A549 (cell line): ENCODE measurements at regions not wholly inside any gene's neighbourhood (a gene's known extent, or its start where the extent isn't known, plus 50 kb on each side); places are given as distances from the start of the nearest gene placed in this dataset.

Experiments used
- ATAC-seq, 2 experiments: fragments of 200-7000 bp in 1 of 2; fragments of >200 bp in 1 of 2; cut with Nextera tagmentation in 1 of 2; cut with Tn5 transposase in 1 of 2; 3 replicates each; pipeline versions ENCODE4 v1.8.0 to v1.9.1; 2018 to 2020; ENCODE audit warnings: mild to moderate bottlenecking in 1 of 2, moderate library complexity in 1 of 2
- CTCF ChIA-PET: fragments of 300-600 bp; sonication (Branson Sonifier 250); formaldehyde crosslinking; extraction: SDS; loops from one replicate; lab custom pipeline; 2021; ENCODE audit warnings: antibody characterized with exemption, inconsistent platforms; lab: Yijun Ruan, JAX
- POLR2A ChIA-PET: fragments of 350-600 bp; formaldehyde crosslinking; extraction: SDS; loops from one replicate; lab custom pipeline; 2021; ENCODE audit warnings: antibody characterized with exemption, inconsistent platforms; lab: Yijun Ruan, JAX
- DNase-seq, 2 experiments: peaks; one replicate each; pipeline versions ENCODE4 v3.0.0 to v3.0.0-alpha.2; 2011 to 2016; ENCODE audit warnings: low read depth in 1 of 2, low spot score in 1 of 2
- FAIRE-seq: peaks from 2 replicates; lab custom pipeline; 2011; peaks lifted over from hg19 to GRCh38; lab: Jason Lieb, UNC
- H3K27ac ChIP-seq, 2 experiments: fragments of >200 bp; sonication (Bioruptor Twin); formaldehyde crosslinking; 3 replicates each; pipeline ENCODE4 v1.5.1; 2016 to 2017
- H3K4me1 ChIP-seq: fragments of >200 bp; sonication (Bioruptor Twin); formaldehyde crosslinking; 3 replicates; pipeline ENCODE4 v1.6.1; 2016
- H3K4me2 ChIP-seq: fragments of >200 bp; sonication (Bioruptor Twin); formaldehyde crosslinking; 3 replicates; pipeline ENCODE4 v1.6.1; 2016
- H3K4me3 ChIP-seq: fragments of >200 bp; sonication (Bioruptor Twin); formaldehyde crosslinking; 3 replicates; pipeline ENCODE4 v1.5.1; 2016
- H3K9me3 ChIP-seq: fragments of >200 bp; sonication (Bioruptor Twin); formaldehyde crosslinking; 3 replicates; pipeline ENCODE4 v1.6.1; 2016
- BHLHE40 ChIP-seq: IDR thresholded peaks from 2 replicates; pipeline ENCODE4 v1.6.1; 2012; ENCODE audit warnings: low read depth, low read length, inconsistent platforms
- CBX2 ChIP-seq: fragments of 200-600 bp; sonication (generic); IDR thresholded peaks from 2 replicates; pipeline ENCODE4 v1.6.1; 2016; ENCODE audit warnings: low read depth, mild to moderate bottlenecking, borderline replicate concordance
- CBX8 ChIP-seq: fragments of 200-600 bp; sonication (generic); IDR thresholded peaks from 2 replicates; pipeline ENCODE4 v1.6.1; 2016
- CEBPB ChIP-seq, 2 experiments: fragments of >200 bp in 1 of 2; sonication (Bioruptor Twin) in 1 of 2; formaldehyde crosslinking in 1 of 2; IDR thresholded peaks; 2 replicates each; pipeline ENCODE4 v1.6.1; 2012 to 2016
- CHD2 ChIP-seq: fragments of 150-350 bp; IDR thresholded peaks from 2 replicates; pipeline ENCODE4 v1.6.1; 2014; ENCODE audit warnings: low read length; ENCODE audit not compliant: partially characterized antibody
- CHD4 ChIP-seq: fragments of 200-600 bp; sonication (generic); IDR thresholded peaks from 2 replicates; pipeline ENCODE4 v1.6.1; 2016; ENCODE audit warnings: antibody characterized with exemption, mild to moderate bottlenecking, borderline replicate concordance
- EHF ChIP-seq: fragments of 250-450 bp; sonication (Bioruptor Pico); IDR thresholded peaks from 2 replicates; pipeline ENCODE4 v1.5.0; 2020; ENCODE audit warnings: mild to moderate bottlenecking
- ESRRA ChIP-seq: fragments of 150-350 bp; IDR thresholded peaks from 2 replicates; pipeline ENCODE4 v1.6.1; 2014; ENCODE audit warnings: mild to moderate bottlenecking, low read length, borderline replicate concordance
- FOSB ChIP-seq: fragments of 250-450 bp; sonication (Bioruptor Pico); IDR thresholded peaks from 2 replicates; pipeline ENCODE4 v1.5.0; 2020; ENCODE audit warnings: mild to moderate bottlenecking, moderate library complexity
- FOXS1 ChIP-seq: fragments of 250-450 bp; sonication (Bioruptor Pico); IDR thresholded peaks from 2 replicates; pipeline ENCODE4 v1.5.0; 2020; ENCODE audit warnings: mild to moderate bottlenecking, moderate library complexity
- HDAC2 ChIP-seq: fragments of 200-600 bp; sonication (generic); IDR thresholded peaks from 2 replicates; pipeline ENCODE4 v1.6.1; 2016
- HEYL ChIP-seq: fragments of 250-450 bp; sonication (Bioruptor Pico); IDR thresholded peaks from 2 replicates; pipeline ENCODE4 v1.8.0; 2021; ENCODE audit warnings: mild to moderate bottlenecking, moderate library complexity
- HOXA7 ChIP-seq: fragments of 250-450 bp; sonication (Bioruptor Pico); IDR thresholded peaks from 2 replicates; pipeline ENCODE4 v1.5.0; 2020; ENCODE audit warnings: mild to moderate bottlenecking, moderate library complexity
- HOXB5 ChIP-seq: fragments of 250-450 bp; sonication (Bioruptor Pico); IDR thresholded peaks from 2 replicates; pipeline ENCODE4 v1.5.0; 2020; ENCODE audit warnings: mild to moderate bottlenecking, moderate library complexity
- MAZ ChIP-seq: fragments of 150-350 bp; IDR thresholded peaks from 2 replicates; pipeline ENCODE4 v1.6.1; 2014; ENCODE audit warnings: antibody characterized with exemption, low read depth, low read length, borderline replicate concordance
- MYC ChIP-seq: IDR thresholded peaks from 2 replicates; pipeline ENCODE4 v1.6.1; 2012; ENCODE audit warnings: mild to moderate bottlenecking, inconsistent platforms, low read length, improper control_type of control experiment, borderline replicate concordance
- NFE2L2 ChIP-seq: fragments of 150-350 bp; conservative IDR thresholded peaks from 2 replicates; pipeline ENCODE4 v1.6.1; 2014; ENCODE audit warnings: low read length
- NPAS2 ChIP-seq: fragments of 250-450 bp; sonication (Bioruptor Pico); IDR thresholded peaks from 2 replicates; pipeline ENCODE4 v1.8.0; 2022; ENCODE audit warnings: mild to moderate bottlenecking, moderate library complexity, borderline replicate concordance
- NR3C1 ChIP-seq: fragments of >200 bp; sonication (Bioruptor Twin); formaldehyde crosslinking; IDR thresholded peaks from 3 replicates; pipeline ENCODE4 v1.6.1; 2017
- POLR2AphosphoS2 ChIP-seq: conservative IDR thresholded peaks from 2 replicates; pipeline ENCODE4 v1.6.1; 2012; ENCODE audit warnings: low read length, improper control_type of control experiment, inconsistent platforms
- RNF2 ChIP-seq: fragments of 200-600 bp; sonication (generic); IDR thresholded peaks from 2 replicates; pipeline ENCODE4 v1.6.1; 2016; ENCODE audit warnings: low read depth, mild to moderate bottlenecking, antibody characterized with exemption, moderate library complexity, borderline replicate concordance
- SMC3 ChIP-seq: fragments of >200 bp; sonication (Bioruptor Twin); formaldehyde crosslinking; IDR thresholded peaks from 3 replicates; pipeline ENCODE4 v1.6.1; 2018; ENCODE audit warnings: inconsistent platforms
- TFCP2L1 ChIP-seq: fragments of 250-450 bp; sonication (Bioruptor Pico); IDR thresholded peaks from 2 replicates; pipeline ENCODE4 v1.5.0; 2021; ENCODE audit warnings: mild to moderate bottlenecking
- ZFP36 ChIP-seq: fragments of 450-650 bp; IDR thresholded peaks from 2 replicates; pipeline ENCODE4 v1.6.1; 2014; ENCODE audit warnings: borderline replicate concordance; ENCODE audit not compliant: partially characterized antibody
- WGBS: methylation state at CpG from one replicate; pipeline ENCODE4 v1.1.6; 2017; ENCODE audit errors: missing lambda C conversion rate; 5-methylcytosine and 5-hydroxymethylcytosine counted together
- TF ChIP-seq, protein P1 (sequence below): fragments of >200 bp; sonication (Bioruptor Twin); formaldehyde crosslinking; IDR thresholded peaks from 2 replicates; pipeline ENCODE4 v1.6.1; 2016
- TF ChIP-seq, protein P2 (sequence below): fragments of 150-350 bp; IDR thresholded peaks from 2 replicates; pipeline ENCODE4 v1.6.1; 2014; ENCODE audit warnings: low read depth, mild to moderate bottlenecking, low read length
- TF ChIP-seq, protein P3 (sequence below): fragments of >200 bp; sonication (Bioruptor Twin); formaldehyde crosslinking; IDR thresholded peaks from 3 replicates; pipeline ENCODE4 v1.6.1; 2016
- TF ChIP-seq, protein P4 (sequence below): IDR thresholded peaks from 2 replicates; pipeline ENCODE4 v1.6.1; 2012; ENCODE audit warnings: low read depth, borderline replicate concordance

DNA sequence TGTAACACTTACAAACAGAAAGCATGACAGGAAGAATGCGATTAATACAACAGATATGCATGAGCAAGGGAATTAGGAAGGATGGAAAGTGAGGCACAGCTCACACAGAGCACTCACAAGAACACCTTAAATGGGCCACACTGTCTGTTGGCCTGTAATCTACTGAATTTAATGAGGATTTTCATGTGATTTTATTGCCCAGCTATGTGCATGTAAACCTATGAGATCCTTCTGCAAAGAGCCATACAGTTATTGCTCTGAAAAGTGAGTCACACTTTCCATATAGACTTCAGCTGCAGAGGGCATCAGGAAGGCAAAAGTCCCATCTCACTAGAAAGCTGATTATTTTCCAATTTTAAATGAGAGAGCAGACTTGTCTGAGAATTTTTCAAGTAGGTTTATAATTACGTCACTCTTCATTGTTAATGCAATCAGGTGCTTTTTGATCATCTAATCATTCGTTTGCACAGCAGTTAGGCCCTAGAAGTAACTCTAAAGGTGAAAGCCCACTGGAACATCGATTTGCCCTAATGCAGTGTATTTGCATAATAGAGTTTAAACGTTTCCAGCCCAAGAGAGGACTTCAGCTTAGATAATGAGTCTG lies 832.7 kb upstream of the INTU start:
- Histone ChIP-seq H3K4me1 (no peaks in the 10 kb centered on the region), H3K4me2 (no peak overlapping the region), H3K27ac (no peak overlapping the region), H3K4me3 (no peak overlapping the region), H3K9me3 (no peaks in the 10 kb centered on the region)
- FAIRE-seq (no peak), DNase-seq (no peak), ATAC-seq (no peak)
- no peak for TF ChIP-seq ESRRA
- no peak for TF ChIP-seq HOXA7 (CRISPR knock-in tag)
- TF ChIP-seq HEYL: no peak
- TF ChIP-seq NFE2L2: no peak
- TF ChIP-seq MAZ: no peak
- TF ChIP-seq, protein P1, sequence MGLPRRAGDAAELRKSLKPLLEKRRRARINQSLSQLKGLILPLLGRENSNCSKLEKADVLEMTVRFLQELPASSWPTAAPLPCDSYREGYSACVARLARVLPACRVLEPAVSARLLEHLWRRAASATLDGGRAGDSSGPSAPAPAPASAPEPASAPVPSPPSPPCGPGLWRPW: no peak
- no peak for TF ChIP-seq HOXB5 (CRISPR knock-in tag)
- no peak for TF ChIP-seq CHD2
- TF ChIP-seq BHLHE40: no peak
- no peak for TF ChIP-seq CBX2
- TF ChIP-seq, protein P2, sequence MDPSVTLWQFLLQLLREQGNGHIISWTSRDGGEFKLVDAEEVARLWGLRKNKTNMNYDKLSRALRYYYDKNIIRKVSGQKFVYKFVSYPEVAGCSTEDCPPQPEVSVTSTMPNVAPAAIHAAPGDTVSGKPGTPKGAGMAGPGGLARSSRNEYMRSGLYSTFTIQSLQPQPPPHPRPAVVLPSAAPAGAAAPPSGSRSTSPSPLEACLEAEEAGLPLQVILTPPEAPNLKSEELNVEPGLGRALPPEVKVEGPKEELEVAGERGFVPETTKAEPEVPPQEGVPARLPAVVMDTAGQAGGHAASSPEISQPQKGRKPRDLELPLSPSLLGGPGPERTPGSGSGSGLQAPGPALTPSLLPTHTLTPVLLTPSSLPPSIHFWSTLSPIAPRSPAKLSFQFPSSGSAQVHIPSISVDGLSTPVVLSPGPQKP: no peak
- TF ChIP-seq EHF (CRISPR knock-in tag): no peak
- TF ChIP-seq TFCP2L1 (CRISPR knock-in tag): no peak
- no peak for TF ChIP-seq CEBPB (IDR thresholded peaks at IDR 0.05)
- TF ChIP-seq NR3C1: no peak
- no peak for TF ChIP-seq CBX8
- TF ChIP-seq, protein P3, sequence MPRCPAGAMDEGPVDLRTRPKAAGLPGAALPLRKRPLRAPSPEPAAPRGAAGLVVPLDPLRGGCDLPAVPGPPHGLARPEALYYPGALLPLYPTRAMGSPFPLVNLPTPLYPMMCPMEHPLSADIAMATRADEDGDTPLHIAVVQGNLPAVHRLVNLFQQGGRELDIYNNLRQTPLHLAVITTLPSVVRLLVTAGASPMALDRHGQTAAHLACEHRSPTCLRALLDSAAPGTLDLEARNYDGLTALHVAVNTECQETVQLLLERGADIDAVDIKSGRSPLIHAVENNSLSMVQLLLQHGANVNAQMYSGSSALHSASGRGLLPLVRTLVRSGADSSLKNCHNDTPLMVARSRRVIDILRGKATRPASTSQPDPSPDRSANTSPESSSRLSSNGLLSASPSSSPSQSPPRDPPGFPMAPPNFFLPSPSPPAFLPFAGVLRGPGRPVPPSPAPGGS: no peak
- TF ChIP-seq NPAS2 (CRISPR knock-in tag): no peak
- TF ChIP-seq HDAC2: no peak
- no peak for TF ChIP-seq RNF2
- POLR2A ChIA-PET: no interaction called here
- CTCF ChIA-PET: no interaction called here
- 18% methylated on average over 5 of the region's 5 CpGs for WGBS

DNA sequence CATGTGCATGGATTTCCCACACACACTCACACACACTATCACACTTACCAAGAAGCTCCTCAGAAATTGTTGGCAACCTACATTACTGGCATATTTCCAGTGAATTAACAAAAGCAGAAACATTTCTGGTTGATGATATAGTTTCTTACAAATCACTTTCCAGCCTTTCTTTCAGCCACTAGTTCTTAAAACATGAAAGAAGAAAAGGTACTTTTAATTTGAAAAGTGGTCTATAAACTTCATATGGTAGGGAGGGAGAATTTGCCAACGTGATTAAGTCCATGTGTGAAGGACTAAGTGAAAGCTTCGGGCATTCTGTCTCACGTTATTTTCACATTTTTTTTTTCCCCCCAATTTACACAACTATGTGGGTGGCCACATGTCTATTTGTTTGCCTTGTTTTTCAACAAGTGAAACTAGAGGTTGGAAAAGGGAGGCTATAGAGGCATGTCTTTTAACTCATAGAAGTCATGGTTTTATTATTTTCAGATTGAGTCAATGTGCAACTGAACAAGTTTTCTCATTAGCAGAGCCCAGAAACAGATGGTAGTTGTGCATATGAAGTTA lies 832.1 kb upstream of the INTU start:
- ATAC-seq: no peak
- no peak for FAIRE-seq
- 19% methylated on average over 3 of the region's 3 CpGs for WGBS
- Histone ChIP-seq H3K27ac (no peak overlapping the region), H3K4me2 (no peak overlapping the region), H3K4me3 (no peak overlapping the region), H3K4me1 (no peaks in the 10 kb centered on the region), H3K9me3 (no peaks in the 10 kb centered on the region)
- TF ChIP-seq MYC: no peak
- TF ChIP-seq SMC3: no peak
- no peak for TF ChIP-seq POLR2AphosphoS2
- TF ChIP-seq FOSB: no peak
- TF ChIP-seq ZFP36: no peak
- TF ChIP-seq CBX2: no peak
- no peak for TF ChIP-seq HDAC2
- no peak for TF ChIP-seq CHD4
- TF ChIP-seq FOXS1: no peak
- TF ChIP-seq, protein P4, sequence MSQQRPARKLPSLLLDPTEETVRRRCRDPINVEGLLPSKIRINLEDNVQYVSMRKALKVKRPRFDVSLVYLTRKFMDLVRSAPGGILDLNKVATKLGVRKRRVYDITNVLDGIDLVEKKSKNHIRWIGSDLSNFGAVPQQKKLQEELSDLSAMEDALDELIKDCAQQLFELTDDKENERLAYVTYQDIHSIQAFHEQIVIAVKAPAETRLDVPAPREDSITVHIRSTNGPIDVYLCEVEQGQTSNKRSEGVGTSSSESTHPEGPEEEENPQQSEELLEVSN: no peak
- TF ChIP-seq HEYL: no peak
- ChIA-PET POLR2A (no interaction called here), CTCF (no interaction called here)
- no peak for DNase-seq
